ENCODE measurements at regions not wholly inside any gene's neighbourhood (a gene's known extent, or its start where the extent isn't known, plus 50 kb on each side); places are given as distances from the start of the nearest gene placed in this dataset.
"Not testable (repeated sequence)": the region's sequence is repeated elsewhere in the genome, so short reads cannot be mapped to it uniquely, and the experiment has no call there.

DNA sequence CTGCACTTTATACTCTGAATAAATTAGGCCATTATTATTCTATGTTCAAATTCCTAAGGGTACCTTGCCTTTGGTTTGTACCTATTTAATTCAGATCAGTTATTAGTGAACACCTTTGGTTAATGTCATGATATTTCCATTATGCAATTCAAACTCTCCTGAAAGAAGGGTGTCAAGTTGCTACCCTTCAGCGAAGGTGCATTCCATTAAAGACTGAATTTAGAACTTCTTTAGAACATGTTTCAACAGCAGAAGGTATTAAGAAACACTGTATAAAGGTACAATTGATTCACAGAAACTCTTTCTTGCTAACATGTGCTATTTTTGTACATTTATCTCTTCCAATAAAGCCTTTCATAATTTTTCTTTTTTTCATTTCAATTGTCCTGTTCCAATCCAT lies 1545.4 kb upstream of the PCDH10 start:
- no peak for DNase-seq

DNA sequence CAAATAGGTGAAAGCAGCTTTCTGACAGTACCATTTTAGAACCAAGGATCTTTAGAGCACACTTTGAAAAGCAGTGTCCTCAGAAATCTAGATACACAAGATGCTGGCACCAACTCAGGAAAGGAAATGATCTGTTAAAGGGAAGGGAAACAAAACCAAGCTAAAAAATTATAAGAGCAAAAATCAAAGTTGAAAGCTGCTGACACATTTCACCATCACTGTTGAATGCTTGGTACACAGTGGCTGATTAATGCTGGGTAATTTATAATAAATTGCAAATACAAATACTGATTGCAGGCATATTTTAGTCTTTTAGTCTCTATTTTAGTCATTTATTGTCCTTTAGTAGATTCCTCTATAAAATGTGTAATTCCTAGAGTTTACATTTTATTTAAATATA lies 1540.1 kb upstream of the PCDH10 start:
- DNase-seq, result no peak

DNA sequence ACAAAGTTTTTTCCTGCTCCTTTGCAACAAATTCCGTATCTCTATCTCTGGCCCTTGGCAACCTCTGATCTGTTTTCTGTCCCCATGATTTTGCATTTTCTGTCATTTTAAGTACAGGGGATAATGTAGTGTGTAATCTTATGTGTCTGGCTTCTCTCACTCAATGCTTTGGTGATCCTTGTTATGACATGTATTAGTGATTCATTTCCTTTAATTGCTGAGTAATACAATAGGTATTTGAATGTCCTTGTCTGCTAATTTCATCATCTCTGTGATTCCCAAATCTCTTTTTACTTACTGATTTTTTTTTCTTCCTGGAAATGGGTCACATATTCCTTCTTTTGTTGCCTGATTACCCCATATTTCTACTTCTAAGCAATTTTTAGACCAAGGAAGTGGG lies 1538.6 kb upstream of the PCDH10 start:
- DNase-seq, result not testable (repeated sequence)

DNA sequence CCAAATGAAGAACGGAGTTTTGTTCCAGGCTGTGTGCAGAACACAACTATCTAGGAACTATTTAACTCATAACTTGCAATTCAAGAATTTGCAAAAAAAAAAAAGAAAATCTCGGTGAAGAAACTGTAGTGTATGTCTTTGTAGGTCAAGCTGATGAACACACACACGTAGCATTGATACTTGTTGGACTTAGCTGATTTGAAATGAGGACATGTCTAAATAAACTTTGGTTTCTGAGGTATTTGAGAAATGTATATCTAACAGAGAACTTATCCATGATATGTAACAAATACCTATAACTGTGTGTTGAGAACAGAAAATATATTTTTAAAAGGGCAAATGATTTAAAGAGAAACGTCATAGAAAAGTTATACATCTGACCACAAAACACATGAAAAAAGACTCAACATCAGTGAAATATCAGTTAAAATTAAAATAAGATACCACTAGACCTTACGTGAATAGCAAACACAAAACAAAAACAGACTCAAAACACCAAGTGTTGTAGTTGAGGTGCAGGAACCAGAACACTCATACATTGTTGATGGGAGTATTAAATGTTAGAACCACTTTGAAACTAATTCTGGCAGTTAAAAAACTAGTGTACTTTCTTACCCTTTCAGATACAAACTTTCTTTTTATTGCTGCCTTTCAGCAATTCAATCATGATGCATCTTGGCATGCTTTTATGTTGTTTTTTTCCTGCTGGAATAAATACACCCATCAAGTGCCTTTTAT lies 1535.8 kb upstream of the PCDH10 start:
- no peak for DNase-seq

DNA sequence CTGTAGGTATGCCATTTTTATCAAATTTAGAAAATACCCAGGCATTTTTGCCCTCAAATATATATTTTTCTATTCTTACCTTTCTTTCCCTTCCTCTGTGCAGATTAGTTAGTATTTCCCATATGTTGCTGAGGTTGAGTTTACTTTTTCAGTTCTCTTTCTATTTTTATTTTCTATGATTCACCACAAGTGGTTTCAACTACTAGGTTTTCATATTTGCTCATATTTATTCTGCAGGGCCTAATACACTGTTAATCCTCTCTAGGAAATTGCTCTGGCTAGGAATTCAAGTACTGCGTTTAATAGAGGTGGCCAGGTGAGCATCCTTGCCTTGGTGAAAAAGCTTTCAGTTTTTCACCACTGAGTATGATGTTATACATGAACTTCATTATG lies 1535.3 kb upstream of the PCDH10 start:
- DNase-seq, result no peak

DNA sequence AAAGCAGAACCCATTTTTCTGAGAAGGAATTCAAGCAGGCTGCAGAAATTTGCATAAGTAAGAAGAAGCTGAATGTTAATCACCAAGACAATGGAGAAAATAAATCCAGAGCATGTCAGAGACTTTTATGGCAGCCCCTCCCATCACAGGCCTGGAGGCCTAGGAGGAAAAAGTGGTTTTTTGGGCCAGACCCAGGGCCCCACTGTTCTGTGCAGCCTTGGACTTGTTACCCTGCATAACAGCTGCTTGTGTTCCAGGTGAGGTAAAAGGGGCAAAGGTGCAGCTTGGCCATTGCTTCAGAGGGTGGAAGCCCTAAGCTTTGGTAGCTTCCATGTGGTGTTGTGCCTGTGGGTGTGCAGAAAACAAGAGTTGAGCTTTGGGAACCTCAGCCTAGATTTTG lies 1516.2 kb upstream of the PCDH10 start:
- no peak for DNase-seq

- no peak for DNase-seq
These were observed 1513.9 kb upstream of the PCDH10 start for GRCh38 chr4:131635191-131635590.

DNA sequence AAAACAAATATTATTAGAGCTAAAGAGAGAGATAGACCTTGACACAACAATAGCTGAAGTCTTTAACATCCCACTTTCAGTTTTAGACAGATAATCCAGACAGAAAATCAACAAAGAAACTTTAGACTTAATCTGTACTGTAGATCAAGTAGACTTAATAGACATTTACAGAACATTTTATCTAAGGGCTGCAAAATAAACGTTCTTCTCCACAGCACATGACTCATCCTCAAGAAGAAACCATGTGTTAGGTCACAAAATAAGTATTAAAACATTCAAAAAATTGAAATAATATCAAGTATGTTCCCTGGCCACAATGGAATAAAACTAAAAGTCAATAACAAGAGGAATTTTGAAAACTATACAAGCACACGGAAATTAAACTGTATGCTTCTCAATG lies 1510.3 kb upstream of the PCDH10 start:
- DNase-seq, result no peak

GRCh38 chr4:131644619-131645018 lies 1504.5 kb upstream of the PCDH10 start:
- DNase-seq, result no peak

DNA sequence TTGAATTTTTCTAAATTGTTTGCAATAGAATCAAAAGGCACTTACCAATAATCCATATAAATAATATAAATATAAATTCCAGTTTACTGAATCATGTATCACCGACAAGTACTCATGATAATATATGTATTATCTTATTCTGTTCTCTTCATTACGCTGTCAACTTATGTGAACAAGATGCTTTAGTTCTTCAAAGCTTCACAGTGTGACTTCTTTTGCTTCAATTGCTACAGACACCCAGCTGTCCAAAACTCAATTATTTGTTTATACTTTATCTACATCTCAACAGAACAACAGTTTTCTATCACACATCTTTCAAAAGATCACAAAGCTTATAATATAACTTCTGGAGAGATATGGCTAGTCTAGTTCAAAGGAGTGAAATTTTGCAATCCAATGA lies 1499.9 kb upstream of the PCDH10 start:
- no peak for DNase-seq

- DNase-seq, result no peak
These were observed 1498.1 kb upstream of the PCDH10 start for GRCh38 chr4:131650951-131651350.

DNA sequence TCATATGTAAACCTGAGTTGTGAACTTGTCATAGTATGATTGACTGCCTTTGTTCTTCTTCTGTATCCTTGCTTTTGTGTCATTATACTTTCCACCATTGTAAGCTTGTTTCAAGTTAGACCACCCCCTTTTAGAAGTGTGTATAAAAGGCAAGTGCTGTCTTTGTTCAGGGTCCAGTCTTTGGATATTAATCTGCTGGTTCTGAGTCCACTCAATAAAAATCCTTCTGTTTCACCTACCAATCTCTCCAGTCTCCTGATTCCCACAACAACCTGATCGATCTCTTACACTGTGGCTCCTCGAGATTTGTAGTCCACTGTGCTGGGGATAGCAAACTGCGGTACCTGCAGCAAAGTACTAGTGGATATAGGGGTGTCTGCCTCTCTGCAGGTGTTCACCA lies 1465.8 kb upstream of the PCDH10 start:
- DNase-seq, result not testable (repeated sequence)

- DNase-seq, result no peak
These were observed 1427.2 kb upstream of the PCDH10 start for GRCh38 chr4:131721883-131722282.

DNA sequence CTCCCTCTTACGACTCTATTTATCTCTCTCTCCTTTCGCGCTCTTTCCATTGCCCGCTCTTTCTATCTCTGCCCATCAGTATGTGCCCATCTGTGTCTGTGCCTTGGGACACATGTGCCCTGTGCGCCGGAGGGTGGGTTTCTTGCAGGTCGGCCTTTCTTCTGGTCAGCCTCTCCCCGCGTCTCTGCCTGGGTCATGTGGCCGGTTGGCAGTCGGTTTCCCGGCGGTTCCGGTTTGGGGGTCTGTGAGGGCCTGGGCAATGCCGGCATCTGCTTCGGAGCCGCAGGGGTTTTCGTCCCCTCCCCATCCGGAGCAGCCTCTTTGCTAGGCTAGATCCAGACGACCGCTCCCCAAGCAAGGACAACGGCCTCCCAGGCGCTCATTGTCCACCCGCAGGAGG lies 1426.0 kb upstream of the PCDH10 start:
- not testable (repeated sequence) for DNase-seq

DNA sequence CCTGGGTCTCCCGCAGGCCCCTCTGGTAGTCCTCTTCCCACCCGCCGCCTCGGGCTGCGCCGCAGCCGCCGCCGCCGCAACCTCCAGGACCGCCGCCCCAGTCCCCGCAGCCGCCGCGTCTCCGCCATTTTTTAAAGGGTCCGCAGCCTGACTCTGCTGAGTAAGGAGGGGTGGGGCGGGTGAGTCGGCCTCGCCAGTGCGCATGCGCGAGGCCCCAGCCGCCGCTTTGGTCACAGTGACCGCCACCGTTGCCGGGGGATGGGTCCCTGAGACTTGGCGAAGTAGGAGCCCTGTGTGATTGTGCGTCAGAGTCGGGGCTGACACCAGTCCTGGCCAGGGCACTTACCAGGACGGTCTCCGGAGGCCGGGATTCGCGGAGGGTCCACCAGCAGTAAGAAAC lies 1424.2 kb upstream of the PCDH10 start:
- not testable (repeated sequence) for DNase-seq

DNA sequence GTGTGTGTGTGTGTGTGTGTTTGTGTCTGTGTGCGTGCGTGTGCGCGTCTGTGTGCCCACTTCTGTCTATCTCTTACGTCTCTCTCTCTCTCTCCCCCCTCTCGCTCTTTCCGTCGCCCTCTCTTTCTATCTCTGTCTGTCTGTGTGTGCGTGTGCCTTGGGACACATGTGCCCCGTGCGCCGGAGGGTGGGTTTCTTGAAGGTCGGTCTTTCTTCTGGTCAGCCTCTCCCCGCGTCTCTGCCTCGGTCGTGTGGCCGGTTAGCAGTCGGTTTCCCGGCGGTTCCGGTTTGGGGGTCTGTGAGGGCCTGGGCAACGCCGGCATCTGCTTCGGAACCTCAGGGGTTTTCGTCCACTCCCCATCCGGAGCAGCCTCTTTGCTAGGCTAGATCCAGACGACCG lies 1423.6 kb upstream of the PCDH10 start:
- not testable (repeated sequence) for DNase-seq

DNA sequence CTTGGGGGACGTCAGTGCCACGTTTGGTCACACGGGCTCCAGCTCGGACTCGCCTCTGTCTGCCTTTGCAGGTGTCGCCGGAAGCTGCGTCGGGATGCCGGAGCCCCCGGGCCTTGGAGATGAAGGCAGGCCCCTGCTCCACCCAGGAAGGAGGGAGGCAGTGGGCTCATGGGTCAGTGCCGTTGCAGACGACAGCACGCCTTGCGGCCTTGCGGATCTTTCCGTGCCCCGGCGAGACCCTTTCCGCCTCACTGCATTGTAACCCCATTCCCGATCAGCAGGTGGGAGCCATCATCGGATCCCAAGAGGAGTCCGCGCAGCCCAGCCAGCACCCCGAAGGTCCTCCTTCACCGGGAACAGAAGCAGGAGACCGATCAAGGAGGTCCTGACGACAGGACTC lies 1422.2 kb upstream of the PCDH10 start:
- DNase-seq, result not testable (repeated sequence)

GRCh38 chr4:131727418-131727817 lies 1421.7 kb upstream of the PCDH10 start:
- not testable (repeated sequence) for DNase-seq

GRCh38 chr4:131729205-131729604 lies 1419.9 kb upstream of the PCDH10 start:
- not testable (repeated sequence) for DNase-seq

- DNase-seq, result not testable (repeated sequence)
These were observed 1419.2 kb upstream of the PCDH10 start for GRCh38 chr4:131729716-131730398.

DNA sequence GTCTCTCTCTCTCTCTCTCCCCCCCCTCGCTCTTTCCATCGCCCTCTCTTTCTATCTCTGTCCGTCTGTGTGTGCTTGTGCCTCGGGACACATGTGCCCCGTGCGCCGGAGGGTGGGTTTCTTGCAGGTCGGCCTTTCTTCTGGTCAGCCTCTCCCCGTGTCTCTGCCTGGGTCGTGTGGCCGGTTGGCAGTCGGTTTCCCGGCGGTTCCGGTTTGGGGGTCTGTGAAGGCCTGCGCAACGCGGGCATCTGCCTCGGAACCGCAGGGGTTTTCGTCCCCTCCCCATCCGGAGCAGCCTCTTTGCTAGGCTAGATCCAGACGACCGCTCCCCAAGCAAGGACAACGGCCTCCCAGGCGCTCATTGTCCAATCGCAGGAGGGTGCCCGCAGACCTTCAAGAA lies 1418.5 kb upstream of the PCDH10 start:
- not testable (repeated sequence) for DNase-seq

- not testable (repeated sequence) for DNase-seq
These were observed 1417.0 kb upstream of the PCDH10 start for GRCh38 chr4:131732034-131732630.

DNA sequence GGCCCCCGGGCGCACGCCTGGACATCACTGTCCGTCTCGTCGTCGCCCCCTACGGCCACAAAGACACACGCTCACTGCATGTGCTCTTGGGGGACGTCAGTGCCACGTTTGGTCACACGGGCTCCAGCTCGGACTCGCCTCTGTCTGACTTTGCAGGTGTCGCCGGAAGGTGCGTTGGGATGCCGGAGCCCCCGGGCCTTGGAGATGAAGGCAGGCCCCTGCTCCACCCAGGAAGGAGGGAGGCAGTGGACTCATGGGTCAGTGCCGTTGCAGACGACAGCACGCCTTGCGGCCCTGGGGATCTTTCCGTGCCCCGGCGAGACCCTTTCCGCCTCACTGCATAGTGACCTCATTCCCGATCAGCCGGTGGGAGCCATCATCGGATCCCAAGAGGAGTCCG lies 1414.8 kb upstream of the PCDH10 start:
- DNase-seq, result not testable (repeated sequence)

- not testable (repeated sequence) for DNase-seq
These were observed 1414.2 kb upstream of the PCDH10 start for GRCh38 chr4:131734851-131735385.
